B cell (primary cell): ENCODE measurements at regions not wholly inside any gene's neighbourhood (a gene's known extent, or its start where the extent isn't known, plus 50 kb on each side); places are given as distances from the start of the nearest gene placed in this dataset.

Source experiments
- ATAC-seq: fragments of 200-7000 bp; cut with Tn5 transposase; one replicate; pipeline ENCODE4 v1.10.0; 2021; ENCODE audit warnings: low read depth, mild to moderate bottlenecking, moderate number of reproducible peaks, moderate library complexity
- CTCF ChIA-PET: fragments of 350-600 bp; sonication (Branson Sonifier 250); formaldehyde crosslinking; loops from one replicate; lab custom pipeline; 2021; ENCODE audit warnings: antibody characterized with exemption, inconsistent platforms; lab: Charles Lee
- POLR2A ChIA-PET: fragments of 350-600 bp; sonication (Branson Sonifier 250); formaldehyde crosslinking; loops from one replicate; lab custom pipeline; 2021; ENCODE audit warnings: antibody characterized with exemption; lab: Charles Lee
- DNase-seq: peaks from one replicate; pipeline ENCODE4 v3.0.0; 2013
- H2AFZ ChIP-seq: 2 replicates; pipeline ENCODE4 v1.6.1; 2012; ENCODE audit warnings: mild to moderate bottlenecking, low read depth, low read length; ENCODE audit not compliant: insufficient read depth, poor library complexity, severe bottlenecking
- H3K27ac ChIP-seq, 2 donors: 1 replicate in 1 of 2; 2 replicates in 1 of 2; pipeline ENCODE4 v1.5.1; 2012 to 2013; ENCODE audit warnings: low read length in 2 of 2, mild to moderate bottlenecking in 2 of 2, moderate library complexity in 1 of 2
- H3K27me3 ChIP-seq, 4 experiments: fragments of 200-600 bp in 1 of 4; sonication (generic) in 1 of 4; replicated peaks in 1 of 4; 1 replicate in 2 of 4; 2 replicates in 2 of 4; pipeline versions ENCODE4 v1.6.1 to v1.7.0; 2013 to 2016; ENCODE audit warnings: low read length in 3 of 4, mild to moderate bottlenecking in 2 of 4, mixed read lengths in 1 of 4, moderate library complexity in 1 of 4; ENCODE audit not compliant: insufficient read depth in 4 of 4, control insufficient read depth in 3 of 4; ENCODE audit errors: control extremely low read depth in 1 of 4
- H3K36me3 ChIP-seq, 2 experiments: replicated peaks in 1 of 2; 1 replicate in 1 of 2; 2 replicates in 1 of 2; pipeline versions ENCODE4 v1.6.1 to v1.7.1; 2013; ENCODE audit warnings: low read length in 1 of 2; ENCODE audit not compliant: insufficient read depth in 2 of 2, control insufficient read depth in 1 of 2; ENCODE audit errors: control extremely low read depth in 1 of 2, extremely low read depth in 1 of 2
- H3K4me1 ChIP-seq, 2 donors: fragments of 200-600 bp in 1 of 2; sonication (generic) in 1 of 2; 1 replicate in 1 of 2; 2 replicates in 1 of 2; pipeline versions ENCODE4 v1.5.1 to v1.6.1; 2013 to 2017; ENCODE audit warnings: low read length in 2 of 2; ENCODE audit not compliant: control insufficient read depth in 2 of 2, insufficient read depth in 2 of 2
- H3K4me2 ChIP-seq: replicated peaks from 2 replicates; pipeline ENCODE3; 2012; ENCODE audit warnings: mild to moderate bottlenecking, low read depth, low read length; ENCODE audit not compliant: poor library complexity, severe bottlenecking
- H3K4me3 ChIP-seq, 5 experiments: fragments of 200-600 bp in 1 of 5; sonication (generic) in 1 of 5; 1 replicate in 3 of 5; 2 replicates in 2 of 5; pipeline versions ENCODE4 v1.5.1 to v1.7.0; 2011 to 2016; ENCODE audit warnings: low read length in 4 of 5, mild to moderate bottlenecking in 4 of 5, low read depth in 2 of 5, control low read depth in 1 of 5, moderate library complexity in 1 of 5; ENCODE audit not compliant: insufficient read depth in 1 of 5; ENCODE audit errors: control extremely low read depth in 1 of 5, extremely low read depth in 1 of 5
- H3K79me2 ChIP-seq: fragments of 200-600 bp; sonication (generic); one replicate; pipeline ENCODE4 v1.6.0; 2016; ENCODE audit warnings: low read length; ENCODE audit not compliant: control insufficient read depth, insufficient read depth
- H3K9ac ChIP-seq: fragments of 200-600 bp; sonication (generic); 2 replicates; pipeline ENCODE4 v1.6.1; 2017; ENCODE audit warnings: mild to moderate bottlenecking, low read length, moderate library complexity
- H3K9me3 ChIP-seq, 3 donors: one replicate each; pipeline versions ENCODE4 v1.6.1 to v1.7.1; 2013; ENCODE audit warnings: low read length in 2 of 3; ENCODE audit not compliant: control insufficient read depth in 2 of 3, insufficient read depth in 1 of 3; ENCODE audit errors: control extremely low read depth in 1 of 3
- H4K20me1 ChIP-seq: 2 replicates; pipeline ENCODE4 v1.6.0; 2012; ENCODE audit warnings: mild to moderate bottlenecking, low read length; ENCODE audit not compliant: insufficient read depth, control insufficient read depth, poor library complexity, severe bottlenecking
- H3K27ac Mint-ChIP-seq: one replicate; pipeline ENCODE4 v1.8.0; 2021; ENCODE audit warnings: mixed read lengths
- H3K27me3 Mint-ChIP-seq: one replicate; pipeline ENCODE4 v1.8.0; 2021; ENCODE audit warnings: mixed read lengths
- H3K4me1 Mint-ChIP-seq: one replicate; pipeline ENCODE4 v1.8.0; 2021; ENCODE audit warnings: mixed read lengths
- H3K4me3 Mint-ChIP-seq: one replicate; pipeline ENCODE4 v1.8.0; 2021; ENCODE audit warnings: mixed read lengths
- H3K9me3 Mint-ChIP-seq: one replicate; pipeline ENCODE4 v1.8.0; 2022; ENCODE audit warnings: mixed read lengths; ENCODE audit not compliant: insufficient read depth
- EZH2 ChIP-seq: IDR thresholded peaks from 2 replicates; pipeline ENCODE4 v1.6.1; 2012; ENCODE audit warnings: borderline replicate concordance, low read depth, mild to moderate bottlenecking, moderate library complexity, low read length; ENCODE audit not compliant: insufficient read depth, poor library complexity, severe bottlenecking
- WGBS: methylation state at CpG from one replicate; pipeline ENCODE4 v1.1.5; 2013; ENCODE audit warnings: missing lambda C conversion rate; ENCODE audit not compliant: insufficient coverage; 5-methylcytosine and 5-hydroxymethylcytosine counted together
- intact Hi-C: fragments of 100-400 bp; cut with micrococcal nuclease; formaldehyde crosslinking; loops from one replicate; pipeline ENCODE4 v1.10.0; 2022
- TF ChIP-seq, protein P1 (sequence below): fragments of 200-600 bp; IDR thresholded peaks from one replicate; pipeline ENCODE4 v1.8.0; 2022; ENCODE audit warnings: antibody characterized with exemption, mild to moderate bottlenecking

DNA sequence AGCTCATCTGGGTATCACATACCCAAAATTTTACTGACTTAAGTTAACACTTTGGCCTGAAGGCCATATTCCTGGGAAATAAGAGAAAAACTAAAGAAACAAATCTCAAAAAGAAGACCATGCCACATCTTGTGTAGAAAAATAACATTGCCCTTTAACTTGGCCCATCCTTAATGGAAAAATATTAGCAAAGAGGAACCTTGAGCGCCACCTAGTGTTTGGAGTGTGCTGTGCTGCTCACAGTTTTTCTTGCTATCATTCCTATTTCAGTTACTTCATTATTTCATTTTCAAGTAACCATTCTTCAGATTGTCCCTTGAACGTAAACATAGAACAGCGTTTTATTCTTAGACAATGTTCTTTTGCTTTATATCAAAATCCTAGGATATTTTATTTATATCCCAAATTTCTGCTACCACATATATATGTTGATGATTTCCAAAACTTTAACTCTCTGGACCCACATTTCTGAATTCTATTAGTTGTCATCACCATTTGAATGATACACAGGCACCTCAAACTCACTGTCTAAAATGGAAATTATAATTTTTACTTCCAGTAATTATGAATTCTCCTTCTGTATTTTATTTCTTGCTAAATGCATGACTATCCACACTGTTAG lies 999.0 kb upstream of the ADGRL3 start:
- no peaks in the 10 kb centered on the region for H4K20me1 ChIP-seq
- no peaks in the 10 kb centered on the region for H3K27me3 Mint-ChIP-seq
- intact Hi-C loops, result loop anchor here (5.0 kb wide), 1 partner anchor 954 kb away; no protein-coding TSS in a partner anchor
- H3K4me1 Mint-ChIP-seq, result no peaks in the 10 kb centered on the region
- no peak overlapping the region for H3K27ac Mint-ChIP-seq
- H3K4me3 ChIP-seq, result no peak overlapping the region
- ChIA-PET CTCF (interaction anchor here (1.3 kb wide), 1 partner anchor 20 kb away, joined by 3 read pairs; no protein-coding TSS in a partner anchor), POLR2A (no interaction called here)
- no peak overlapping the region for H2AFZ ChIP-seq
- H3K4me1 ChIP-seq, result no peaks in the 10 kb centered on the region
- no peak overlapping the region for H3K4me2 ChIP-seq
- no peaks in the 10 kb centered on the region for H3K27me3 ChIP-seq
- no peaks in the 10 kb centered on the region for H3K9me3 ChIP-seq
- H3K4me3 Mint-ChIP-seq, result no peak overlapping the region
- TF ChIP-seq, protein P1, sequence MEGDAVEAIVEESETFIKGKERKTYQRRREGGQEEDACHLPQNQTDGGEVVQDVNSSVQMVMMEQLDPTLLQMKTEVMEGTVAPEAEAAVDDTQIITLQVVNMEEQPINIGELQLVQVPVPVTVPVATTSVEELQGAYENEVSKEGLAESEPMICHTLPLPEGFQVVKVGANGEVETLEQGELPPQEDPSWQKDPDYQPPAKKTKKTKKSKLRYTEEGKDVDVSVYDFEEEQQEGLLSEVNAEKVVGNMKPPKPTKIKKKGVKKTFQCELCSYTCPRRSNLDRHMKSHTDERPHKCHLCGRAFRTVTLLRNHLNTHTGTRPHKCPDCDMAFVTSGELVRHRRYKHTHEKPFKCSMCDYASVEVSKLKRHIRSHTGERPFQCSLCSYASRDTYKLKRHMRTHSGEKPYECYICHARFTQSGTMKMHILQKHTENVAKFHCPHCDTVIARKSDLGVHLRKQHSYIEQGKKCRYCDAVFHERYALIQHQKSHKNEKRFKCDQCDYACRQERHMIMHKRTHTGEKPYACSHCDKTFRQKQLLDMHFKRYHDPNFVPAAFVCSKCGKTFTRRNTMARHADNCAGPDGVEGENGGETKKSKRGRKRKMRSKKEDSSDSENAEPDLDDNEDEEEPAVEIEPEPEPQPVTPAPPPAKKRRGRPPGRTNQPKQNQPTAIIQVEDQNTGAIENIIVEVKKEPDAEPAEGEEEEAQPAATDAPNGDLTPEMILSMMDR, result peak; percentile 90
- TF ChIP-seq EZH2, result no peak
- H3K36me3 ChIP-seq, result no peaks in the 10 kb centered on the region
- H3K79me2 ChIP-seq, result no peaks in the 10 kb centered on the region
- peak; percentile 47 for DNase-seq
- no peak overlapping the region for H3K27ac ChIP-seq
- no peak overlapping the region for H3K9ac ChIP-seq
- no peak for ATAC-seq
- WGBS, result no CpG with 5 or more reads among the region's 3 CpGs
- H3K9me3 Mint-ChIP-seq, result no peaks in the 10 kb centered on the region

DNA sequence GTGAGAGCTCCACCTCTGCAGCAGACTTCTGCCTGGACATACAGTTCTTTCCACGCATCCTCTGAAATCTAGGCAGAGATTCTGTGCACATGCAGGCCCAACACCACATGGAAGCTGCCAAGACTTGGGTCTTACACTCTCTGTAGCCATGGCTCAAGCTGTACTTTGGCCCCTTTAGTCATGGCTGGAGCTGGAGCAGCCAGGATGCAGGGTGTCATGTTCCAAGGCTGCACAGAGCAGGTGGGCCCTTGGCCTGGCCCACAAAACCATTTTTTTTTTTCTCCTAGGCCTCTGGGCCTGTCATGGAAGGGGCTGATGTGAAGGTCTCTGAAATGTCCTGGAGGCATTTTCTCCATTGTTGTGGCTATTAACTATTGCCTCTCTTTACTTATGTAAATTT lies 990.5 kb upstream of the ADGRL3 start:
- no peak overlapping the region for H3K4me3 Mint-ChIP-seq
- no peak overlapping the region for H2AFZ ChIP-seq
- H3K4me3 ChIP-seq, result no peak overlapping the region
- CTCF ChIA-PET, result no interaction called here
- no peak overlapping the region for H3K9ac ChIP-seq
- TF ChIP-seq, protein P1, result no peak
- TF ChIP-seq EZH2, result no peak
- POLR2A ChIA-PET, result no interaction called here
- H3K4me1 ChIP-seq, result no peaks in the 10 kb centered on the region
- no peaks in the 10 kb centered on the region for H3K27me3 ChIP-seq
- H3K27ac Mint-ChIP-seq, result no peak overlapping the region
- H3K79me2 ChIP-seq, result no peaks in the 10 kb centered on the region
- intact Hi-C loops, result no loop called here
- no peak overlapping the region for H3K27ac ChIP-seq
- H3K9me3 Mint-ChIP-seq, result no peaks in the 10 kb centered on the region
- H3K4me2 ChIP-seq, result no peak overlapping the region
- H3K9me3 ChIP-seq, result peaks cover 0 to 7% (median 6%) of the 10 kb centered on the region in 3 donors
- no peaks in the 10 kb centered on the region for H3K27me3 Mint-ChIP-seq
- H3K36me3 ChIP-seq, result no peaks in the 10 kb centered on the region
- WGBS, result 90% methylated on average over 1 of the region's 1 CpG
- ATAC-seq, result no peak
- no peaks in the 10 kb centered on the region for H4K20me1 ChIP-seq
- H3K4me1 Mint-ChIP-seq, result no peaks in the 10 kb centered on the region
- no peak for DNase-seq
